Neural cell (in vitro differentiated cells): ENCODE measurements at regions not wholly inside any gene's neighbourhood (a gene's known extent, or its start where the extent isn't known, plus 50 kb on each side); places are given as distances from the start of the nearest gene placed in this dataset.

Source experiments
- H2AFZ ChIP-seq: fragments of 200-600, 300-800 bp; sonication (generic), shearing (Covaris generic); 2 replicates; pipeline ENCODE4 v1.6.0; 2014; ENCODE audit warnings: low read depth, mild to moderate bottlenecking, antibody characterized with exemption, low read length, moderate library complexity
- H3F3A ChIP-seq: fragments of 200-600 bp; shearing (Covaris generic); 2 replicates; pipeline ENCODE4 v1.6.1; 2016; ENCODE audit warnings: mild to moderate bottlenecking, moderate library complexity, mixed read lengths, antibody characterized with exemption, low read length; ENCODE audit not compliant: insufficient read depth, poor library complexity, severe bottlenecking
- H3K27ac ChIP-seq: fragments of 200-600, 300-800 bp; sonication (generic), shearing (Covaris generic); 2 replicates; pipeline ENCODE4 v1.5.1; 2014; ENCODE audit warnings: mild to moderate bottlenecking, low read length, moderate library complexity
- H3K27me3 ChIP-seq: fragments of 300-800, 200-600 bp; sonication (generic), shearing (Covaris generic); 2 replicates; pipeline ENCODE4 v1.6.0; 2014; ENCODE audit warnings: mild to moderate bottlenecking, low read depth, low read length, moderate library complexity; ENCODE audit not compliant: insufficient read depth
- H3K36me3 ChIP-seq: fragments of 300-800, 200-600 bp; sonication (generic), shearing (Covaris generic); 2 replicates; pipeline ENCODE4 v1.5.1; 2014; ENCODE audit warnings: mild to moderate bottlenecking, antibody characterized with exemption, low read length, moderate library complexity; ENCODE audit not compliant: insufficient read depth
- H3K4me2 ChIP-seq: fragments of 300-800, 200-600 bp; sonication (generic), shearing (Covaris generic); 2 replicates; pipeline ENCODE4 v1.6.0; 2014; ENCODE audit warnings: mild to moderate bottlenecking, low read length
- H3K4me3 ChIP-seq: fragments of 300-800, 200-600 bp; sonication (generic), shearing (Covaris generic); 2 replicates; pipeline ENCODE4 v1.5.1; 2014; ENCODE audit warnings: mild to moderate bottlenecking, low read length, moderate library complexity
- H3K79me2 ChIP-seq: fragments of 200-600 bp; shearing (Covaris generic); replicated peaks from 2 replicates; pipeline ENCODE4 v1.6.0; 2014; ENCODE audit warnings: mild to moderate bottlenecking, low read length, moderate library complexity; ENCODE audit not compliant: insufficient read depth
- H3K9ac ChIP-seq: fragments of 300-800, 200-600 bp; sonication (generic), shearing (Covaris generic); 2 replicates; pipeline ENCODE4 v1.6.1; 2016; ENCODE audit warnings: mild to moderate bottlenecking, low read length, mixed read lengths
- H3K9me2 ChIP-seq: fragments of 200-600 bp; shearing (Covaris generic); 2 replicates; pipeline ENCODE4 v1.6.1; 2016; ENCODE audit warnings: mild to moderate bottlenecking, low read length, mixed read lengths; ENCODE audit not compliant: insufficient read depth
- H3K9me3 ChIP-seq: fragments of 200-600, 300-800 bp; sonication (generic), shearing (Covaris generic); 2 replicates; pipeline ENCODE4 v1.6.1; 2016; ENCODE audit warnings: mild to moderate bottlenecking, mixed run types, low read length, moderate library complexity, mixed read lengths
- H4K20me1 ChIP-seq: fragments of 200-600 bp; shearing (Covaris generic); 2 replicates; pipeline ENCODE4 v1.6.1; 2016; ENCODE audit warnings: mild to moderate bottlenecking, mixed run types; ENCODE audit not compliant: insufficient read depth
- CTCF ChIP-seq: fragments of 450-650 bp; IDR thresholded peaks from 2 replicates; pipeline ENCODE4 v1.5.1; 2014; ENCODE audit warnings: antibody characterized with exemption, mild to moderate bottlenecking, moderate library complexity; ENCODE audit not compliant: poor library complexity, severe bottlenecking
- EP300 ChIP-seq: fragments of 450-650 bp; conservative IDR thresholded peaks from 2 replicates; pipeline ENCODE4 v1.6.1; 2014; ENCODE audit warnings: antibody characterized with exemption, mild to moderate bottlenecking, moderate library complexity; ENCODE audit not compliant: poor library complexity, severe bottlenecking
- EZH2 ChIP-seq: fragments of 200-600, 300-800 bp; shearing (Covaris generic), sonication (generic); IDR thresholded peaks from 2 replicates; pipeline ENCODE4 v1.6.1; 2014; ENCODE audit warnings: antibody characterized with exemption, low read length, borderline replicate concordance, mild to moderate bottlenecking; ENCODE audit not compliant: insufficient read depth, poor library complexity, severe bottlenecking
- MXI1 ChIP-seq: fragments of 450-650 bp; conservative IDR thresholded peaks from 2 replicates; pipeline ENCODE4 v1.6.1; 2014; ENCODE audit warnings: antibody characterized with exemption, mild to moderate bottlenecking; ENCODE audit not compliant: poor library complexity, severe bottlenecking
- POLR2AphosphoS5 ChIP-seq: IDR thresholded peaks from 2 replicates; pipeline ENCODE4 v1.6.1; 2012
- RAD21 ChIP-seq: fragments of 450-650 bp; conservative IDR thresholded peaks from 2 replicates; pipeline ENCODE4 v1.6.1; 2014; ENCODE audit warnings: antibody characterized with exemption, mild to moderate bottlenecking, moderate library complexity
- REST ChIP-seq: IDR thresholded peaks from 2 replicates; pipeline ENCODE4 v1.6.1; 2012; ENCODE audit warnings: borderline replicate concordance
- SMC3 ChIP-seq: fragments of 450-650 bp; conservative IDR thresholded peaks from 2 replicates; pipeline ENCODE4 v1.6.1; 2014; ENCODE audit warnings: antibody characterized with exemption, mild to moderate bottlenecking, moderate library complexity; ENCODE audit not compliant: poor library complexity
- TAF1 ChIP-seq: IDR thresholded peaks from 2 replicates; pipeline ENCODE4 v1.6.1; 2012; ENCODE audit warnings: low read depth

DNA sequence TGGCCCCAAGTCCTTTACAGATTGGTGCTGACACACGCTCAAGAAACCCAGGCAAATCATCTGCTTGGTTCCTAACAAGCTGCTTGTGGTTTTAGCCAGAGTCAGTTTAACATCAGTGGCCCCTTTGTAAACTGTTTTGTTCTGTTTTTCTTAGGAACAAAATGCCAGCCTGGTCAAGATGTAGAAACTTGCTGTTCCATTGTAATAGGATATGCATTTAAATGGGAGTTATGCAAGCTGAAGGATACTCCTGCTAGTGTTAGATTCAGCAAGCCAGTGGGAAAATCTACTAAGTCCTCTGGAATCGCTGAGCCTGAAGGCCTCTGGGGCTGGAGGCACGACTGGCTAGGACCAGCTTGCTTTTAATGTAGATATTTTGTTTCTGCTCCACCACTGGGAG, 391.1 kb downstream of the TLE4 start:
- Histone ChIP-seq H3K9me2 (no peaks in the 10 kb centered on the region), H3F3A (no peaks in the 10 kb centered on the region), H3K4me2 (no peak overlapping the region), H3K36me3 (no peaks in the 10 kb centered on the region), H3K79me2 (no peaks in the 10 kb centered on the region), H3K27ac (no peak overlapping the region), H3K9ac (no peak overlapping the region), H4K20me1 (no peaks in the 10 kb centered on the region), H3K27me3 (no peaks in the 10 kb centered on the region), H3K9me3 (no peaks in the 10 kb centered on the region), H2AFZ (no peak overlapping the region), H3K4me3 (no peak overlapping the region)
- TF ChIP-seq RAD21 (no peak), REST (no peak), EZH2 (no peak), POLR2AphosphoS5 (no peak), SMC3 (no peak)

- H3K27me3 ChIP-seq: no peaks in the 10 kb centered on the region
- no peak overlapping the region for H3K4me3 ChIP-seq
- H3K9ac ChIP-seq: no peak overlapping the region
- H3K79me2 ChIP-seq: no peaks in the 10 kb centered on the region
- H3F3A ChIP-seq: no peaks in the 10 kb centered on the region
- no peak overlapping the region for H3K27ac ChIP-seq
- no peak overlapping the region for H3K4me2 ChIP-seq
- H2AFZ ChIP-seq: no peak overlapping the region
- no peaks in the 10 kb centered on the region for H3K9me3 ChIP-seq
- no peaks in the 10 kb centered on the region for H3K9me2 ChIP-seq
- TF ChIP-seq CTCF: no peak
- no peaks in the 10 kb centered on the region for H3K36me3 ChIP-seq
- H4K20me1 ChIP-seq: no peaks in the 10 kb centered on the region
Measured at GRCh38 chr9:79962150-79962549, 390.4 kb downstream of the TLE4 start.

DNA sequence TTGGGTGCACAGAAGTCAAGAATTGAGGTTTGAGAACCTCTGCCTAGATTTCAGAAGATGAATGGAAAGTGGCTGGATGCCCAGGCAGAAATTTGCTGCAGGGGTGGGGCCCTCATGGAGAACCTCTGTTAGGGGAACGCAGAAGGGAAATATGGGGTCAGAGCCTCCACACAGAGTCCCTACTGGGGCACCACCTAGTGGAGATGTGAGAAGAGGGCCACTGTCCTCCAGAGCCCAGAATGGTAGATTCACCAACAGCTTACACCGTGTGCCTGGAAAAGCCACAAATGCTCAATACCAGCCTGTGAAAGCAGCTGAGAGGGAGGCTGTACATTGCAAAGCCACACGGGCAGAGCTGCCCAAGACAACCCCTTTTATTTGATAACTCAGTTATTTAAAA, 383.5 kb downstream of the TLE4 start:
- Histone ChIP-seq H3K79me2 (no peaks in the 10 kb centered on the region), H3K9ac (no peak overlapping the region), H3K9me3 (no peaks in the 10 kb centered on the region), H4K20me1 (no peaks in the 10 kb centered on the region), H3K27me3 (no peaks in the 10 kb centered on the region), H3K27ac (no peak overlapping the region), H3F3A (no peaks in the 10 kb centered on the region), H3K9me2 (no peaks in the 10 kb centered on the region), H3K4me3 (no peak overlapping the region), H2AFZ (no peak overlapping the region), H3K4me2 (no peak overlapping the region), H3K36me3 (no peaks in the 10 kb centered on the region)
- TF ChIP-seq CTCF (no peak), TAF1 (no peak), SMC3 (no peak), RAD21 (no peak), EZH2 (no peak), POLR2AphosphoS5 (no peak), MXI1 (no peak), REST (no peak), EP300 (no peak)
